Right ventricle myocardium superior (tissue), 1 donor: ENCODE measurements at regions not wholly inside any gene's neighbourhood (a gene's known extent, or its start where the extent isn't known, plus 50 kb on each side); places are given as distances from the start of the nearest gene placed in this dataset.

Experiments used
- ATAC-seq: fragments of 200-7000 bp; cut with Tn5 transposase; one replicate; pipeline ENCODE4 v1.9.1; 2020; ENCODE audit warnings: mild to moderate bottlenecking; ENCODE audit not compliant: poor library complexity
- DNase-seq: peaks from one replicate; pipeline ENCODE4 v3.0.0-alpha.2; 2020
- intact Hi-C: fragments of 100-400 bp; cut with DNase I; formaldehyde crosslinking; loops from one replicate; pipeline ENCODE4 v1.11.2; 2022
- donor health status: DM: no; HTN: yes; CAD: no; lungs with severe emphysema.

GRCh38 chr6:150531957-150532356, 67.7 kb upstream of the PLEKHG1 start:
- intact Hi-C loops = no loop called here
- DNase-seq (no peak), ATAC-seq (no peak)

- intact Hi-C loops = no loop called here
- ATAC-seq (no peak), DNase-seq (no peak)
Observed at GRCh38 chr6:150534553-150534952, 65.1 kb upstream of the PLEKHG1 start.

GRCh38 chr6:150535151-150535804, 64.4 kb upstream of the PLEKHG1 start:
- DNase-seq = no peak
- intact Hi-C loops = no loop called here
- ATAC-seq = no peak

- ATAC-seq (no peak), DNase-seq (no peak)
- intact Hi-C loops = no loop called here
Observed at GRCh38 chr6:150535818-150536220, 63.9 kb upstream of the PLEKHG1 start.

- no peak for ATAC-seq
- intact Hi-C loops = no loop called here
- DNase-seq = no peak
Observed at GRCh38 chr6:150536835-150537234, 62.9 kb upstream of the PLEKHG1 start.

- DNase-seq (no peak), ATAC-seq (no peak)
- intact Hi-C loops = no loop called here
Observed at GRCh38 chr6:150537491-150537890, 62.2 kb upstream of the PLEKHG1 start.

- DNase-seq (peak; percentile 45), ATAC-seq (peak; percentile 81)
- intact Hi-C loops = no loop called here
Observed at GRCh38 chr6:150537893-150538292, 61.8 kb upstream of the PLEKHG1 start.

GRCh38 chr6:150539111-150539510, 60.6 kb upstream of the PLEKHG1 start:
- DNase-seq (no peak), ATAC-seq (no peak)
- intact Hi-C loops = no loop called here

GRCh38 chr6:150539568-150539967, 60.1 kb upstream of the PLEKHG1 start:
- intact Hi-C loops = no loop called here
- no peak for DNase-seq

GRCh38 chr6:150541576-150541975, 58.1 kb upstream of the PLEKHG1 start:
- no peak for ATAC-seq
- intact Hi-C loops = no loop called here
- no peak for DNase-seq

More at GRCh38 chr6:150539568-150539967, 60.1 kb upstream of the PLEKHG1 start:
- no peak for ATAC-seq

GRCh38 chr6:150543178-150543577, 56.5 kb upstream of the PLEKHG1 start:
- intact Hi-C loops = no loop called here
- DNase-seq (no peak), ATAC-seq (no peak)

GRCh38 chr6:150544793-150545192, 54.9 kb upstream of the PLEKHG1 start:
- DNase-seq = no peak
- no peak for ATAC-seq
- intact Hi-C loops = no loop called here

- no peak for DNase-seq
Observed at GRCh38 chr6:150546457-150546856, 53.2 kb upstream of the PLEKHG1 start.

GRCh38 chr6:150547502-150548222, 52.0 kb upstream of the PLEKHG1 start:
- DNase-seq (peak; percentile 77), ATAC-seq (peak; percentile 93)
- intact Hi-C loops = no loop called here

More at GRCh38 chr6:150546457-150546856, 53.2 kb upstream of the PLEKHG1 start:
- intact Hi-C loops = no loop called here
- peak; percentile 54 for ATAC-seq

- no peak for ATAC-seq
- DNase-seq = no peak
- intact Hi-C loops = no loop called here
Observed at GRCh38 chr6:150548330-150548729, 51.4 kb upstream of the PLEKHG1 start.

GRCh38 chr6:150549007-150549406, 50.7 kb upstream of the PLEKHG1 start:
- intact Hi-C loops = no loop called here
- ATAC-seq = no peak

GRCh38 chr6:150549674-150550101, 50.0 kb upstream of the PLEKHG1 start:
- ATAC-seq (no peak), DNase-seq (no peak)
- intact Hi-C loops = no loop called here

More at GRCh38 chr6:150549007-150549406, 50.7 kb upstream of the PLEKHG1 start:
- DNase-seq = no peak
